CD4-positive, alpha-beta memory T cell (primary cell): ENCODE measurements at regions not wholly inside any gene's neighbourhood (a gene's known extent, or its start where the extent isn't known, plus 50 kb on each side); places are given as distances from the start of the nearest gene placed in this dataset.

Source experiments
- CTCF ChIA-PET: fragments of 350-600 bp; sonication (Branson Sonifier 250); formaldehyde crosslinking; loops from one replicate; lab custom pipeline; 2021; ENCODE audit warnings: inconsistent platforms; ENCODE audit not compliant: partially characterized antibody; lab: Charles Lee
- POLR2A ChIA-PET: fragments of 350-600 bp; sonication (Branson Sonifier 250); formaldehyde crosslinking; loops from one replicate; lab custom pipeline; 2021; ENCODE audit not compliant: partially characterized antibody; lab: Charles Lee
- DNase-seq, 5 donors: peaks; one replicate each; pipeline versions ENCODE4 v3.0.0 to v3.0.0-alpha.2; 2020 to 2022; ENCODE audit warnings: mixed read lengths in 1 of 5
- H3K27ac ChIP-seq: one replicate; pipeline ENCODE4 v1.7.0; 2013; ENCODE audit warnings: low read depth, low read length
- H3K27me3 ChIP-seq: 2 replicates; pipeline ENCODE4 v1.7.0; 2013; ENCODE audit warnings: mild to moderate bottlenecking, low read length, moderate library complexity; ENCODE audit not compliant: insufficient read depth
- H3K36me3 ChIP-seq: 2 replicates; pipeline ENCODE4 v1.7.0; 2013; ENCODE audit warnings: mild to moderate bottlenecking, low read length, moderate library complexity; ENCODE audit not compliant: insufficient read depth
- H3K4me1 ChIP-seq: 2 replicates; pipeline ENCODE4 v1.7.0; 2013; ENCODE audit warnings: mild to moderate bottlenecking, low read length, moderate library complexity; ENCODE audit not compliant: insufficient read depth
- H3K4me3 ChIP-seq, 2 donors: one replicate each; pipeline ENCODE4 v1.7.0; 2013; ENCODE audit warnings: low read length in 2 of 2, mild to moderate bottlenecking in 1 of 2
- H3K9me3 ChIP-seq, 2 donors: one replicate each; pipeline ENCODE4 v1.7.0; 2013; ENCODE audit warnings: low read length in 2 of 2, control low read depth in 1 of 2; ENCODE audit not compliant: control insufficient read depth in 1 of 2
- H3K27ac Mint-ChIP-seq, 7 donors: one replicate each; pipeline ENCODE4 v1.8.0; 2020 to 2021; ENCODE audit warnings: mixed read lengths in 7 of 7, mild to moderate bottlenecking in 6 of 7, inconsistent platforms in 3 of 7, moderate library complexity in 3 of 7
- H3K27me3 Mint-ChIP-seq, 2 donors: one replicate each; pipeline ENCODE4 v1.8.0; 2020 to 2021; ENCODE audit warnings: mixed read lengths in 2 of 2
- H3K36me3 Mint-ChIP-seq, 2 donors: one replicate each; pipeline ENCODE4 v1.8.0; 2020 to 2021; ENCODE audit warnings: mixed read lengths in 2 of 2, inconsistent platforms in 1 of 2, mild to moderate bottlenecking in 1 of 2
- H3K4me1 Mint-ChIP-seq, 4 donors: one replicate each; pipeline ENCODE4 v1.8.0; 2020 to 2021; ENCODE audit warnings: mixed read lengths in 4 of 4, mild to moderate bottlenecking in 1 of 4
- H3K4me3 Mint-ChIP-seq, 8 donors: one replicate each; pipeline ENCODE4 v1.8.0; 2020 to 2021; ENCODE audit warnings: mixed read lengths in 8 of 8, mild to moderate bottlenecking in 7 of 8, moderate library complexity in 6 of 8, inconsistent platforms in 3 of 8
- H3K9me3 Mint-ChIP-seq, 8 donors: one replicate each; pipeline ENCODE4 v1.8.0; 2020 to 2021; ENCODE audit warnings: mixed read lengths in 8 of 8, mild to moderate bottlenecking in 5 of 8, inconsistent platforms in 3 of 8, moderate library complexity in 1 of 8
- intact Hi-C: fragments of 100-400 bp; cut with micrococcal nuclease; formaldehyde crosslinking; loops from one replicate; pipeline ENCODE4 v1.15.1; 2023

GRCh38 chr15:69732133-69732532 lies 279.5 kb downstream of the RPLP1 start:
- Mint-ChIP-seq H3K36me3 (no peaks in the 10 kb centered on the region), H3K27ac (no peak overlapping the region), H3K9me3 (peaks cover 0 to 2% (median 0%) of the 10 kb centered on the region in 8 donors), H3K4me3 (no peak overlapping the region), H3K27me3 (peaks cover 0 to 1% of the 10 kb centered on the region in 2 donors), H3K4me1 (peaks cover 4 to 17% (median 12%) of the 10 kb centered on the region in 4 donors)
- H3K36me3 ChIP-seq: no peaks in the 10 kb centered on the region
- no peak for DNase-seq
- no peak overlapping the region for H3K4me3 ChIP-seq
- H3K27me3 ChIP-seq: no peaks in the 10 kb centered on the region
- ChIA-PET POLR2A (interaction anchor here (0.7 to 4.1 kb wide), 3 partner anchors 23 to 366 kb away, joined by 4 to 27 read pairs (median 5); partner anchors contain the start of gene TLE3), CTCF (interaction anchor here (1.3 to 3.9 kb wide), 6 partner anchors 9 to 733 kb away, joined by 3 to 13 read pairs (median 5); no protein-coding TSS in a partner anchor)
- H3K4me1 ChIP-seq: peaks cover 6% of the 10 kb centered on the region
- no peak overlapping the region for H3K27ac ChIP-seq
- no peaks in the 10 kb centered on the region for H3K9me3 ChIP-seq
- intact Hi-C loops: no loop called here

GRCh38 chr15:69734699-69735098 lies 282.1 kb downstream of the RPLP1 start:
- CTCF ChIA-PET: interaction anchor here (0.7 to 3.9 kb wide), 5 partner anchors 14 to 725 kb away, joined by 3 to 13 read pairs (median 3); no protein-coding TSS in a partner anchor

GRCh38 chr15:69735121-69735520 lies 282.5 kb downstream of the RPLP1 start:
- Mint-ChIP-seq H3K27ac (no peak overlapping the region), H3K4me1 (peaks cover 2 to 4% (median 3%) of the 10 kb centered on the region in 4 donors), H3K36me3 (no peaks in the 10 kb centered on the region), H3K27me3 (peaks cover 0 to 1% of the 10 kb centered on the region in 2 donors), H3K9me3 (peaks cover 0 to 3% (median 0%) of the 10 kb centered on the region in 8 donors), H3K4me3 (no peak overlapping the region)
- ChIA-PET CTCF (interaction anchor here (0.7 to 3.9 kb wide), 6 partner anchors 14 to 732 kb away, joined by 3 to 13 read pairs (median 4); no protein-coding TSS in a partner anchor), POLR2A (interaction anchor here (0.9 kb wide), 1 partner anchor 25 kb away, joined by 3 read pairs; no protein-coding TSS in a partner anchor)
- no peaks in the 10 kb centered on the region for H3K9me3 ChIP-seq
- no peaks in the 10 kb centered on the region for H3K4me1 ChIP-seq
- no peak for DNase-seq
- no peak overlapping the region for H3K27ac ChIP-seq
- H3K4me3 ChIP-seq: no peak overlapping the region
- intact Hi-C loops: no loop called here
- no peaks in the 10 kb centered on the region for H3K36me3 ChIP-seq
- no peaks in the 10 kb centered on the region for H3K27me3 ChIP-seq

More at GRCh38 chr15:69734699-69735098, 282.1 kb downstream of the RPLP1 start:
- no peak for DNase-seq
- intact Hi-C loops: no loop called here
- Mint-ChIP-seq H3K27ac (no peak overlapping the region), H3K27me3 (peaks cover 0 to 1% of the 10 kb centered on the region in 2 donors), H3K4me1 (peaks cover 2 to 6% (median 3%) of the 10 kb centered on the region in 4 donors), H3K4me3 (no peak overlapping the region), H3K9me3 (peaks cover 0 to 3% (median 0%) of the 10 kb centered on the region in 8 donors), H3K36me3 (no peaks in the 10 kb centered on the region)
- no peaks in the 10 kb centered on the region for H3K36me3 ChIP-seq
- H3K4me1 ChIP-seq: no peaks in the 10 kb centered on the region
- POLR2A ChIA-PET: interaction anchor here (0.8 to 1.7 kb wide), 3 partner anchors 15 to 26 kb away, joined by 3 to 4 read pairs (median 3); no protein-coding TSS in a partner anchor
- H3K27ac ChIP-seq: no peak overlapping the region
- no peaks in the 10 kb centered on the region for H3K9me3 ChIP-seq
- no peaks in the 10 kb centered on the region for H3K27me3 ChIP-seq
- H3K4me3 ChIP-seq: no peak overlapping the region

- H3K27ac ChIP-seq: no peak overlapping the region
- ChIA-PET POLR2A (no interaction called here), CTCF (interaction anchor here (1.5 to 3.9 kb wide), 2 partner anchors 13 to 731 kb away, joined by 5 to 13 read pairs; no protein-coding TSS in a partner anchor)
Observed at GRCh38 chr15:69736161-69736560, 283.5 kb downstream of the RPLP1 start.

GRCh38 chr15:69737916-69738315 lies 285.3 kb downstream of the RPLP1 start:
- H3K27ac Mint-ChIP-seq: no peak overlapping the region
- H3K9me3 ChIP-seq: no peaks in the 10 kb centered on the region
- no peaks in the 10 kb centered on the region for H3K36me3 Mint-ChIP-seq
- H3K4me3 Mint-ChIP-seq: no peak overlapping the region
- peaks cover 0 to 6% (median 1%) of the 10 kb centered on the region in 8 donors for H3K9me3 Mint-ChIP-seq
- peaks cover 0 to 1% of the 10 kb centered on the region in 2 donors for H3K27me3 Mint-ChIP-seq
- H3K27ac ChIP-seq: no peak overlapping the region
- no peaks in the 10 kb centered on the region for H3K27me3 ChIP-seq
- peaks cover 0 to 2% (median 0%) of the 10 kb centered on the region in 4 donors for H3K4me1 Mint-ChIP-seq
- CTCF ChIA-PET: interaction anchor here (1.1 to 1.6 kb wide), 2 partner anchors 12 to 49 kb away, joined by 3 to 4 read pairs; no protein-coding TSS in a partner anchor
- intact Hi-C loops: no loop called here
- POLR2A ChIA-PET: no interaction called here
- H3K4me3 ChIP-seq: no peak overlapping the region
- H3K4me1 ChIP-seq: no peaks in the 10 kb centered on the region
- H3K36me3 ChIP-seq: no peaks in the 10 kb centered on the region
- DNase-seq: no peak

More at GRCh38 chr15:69736161-69736560, 283.5 kb downstream of the RPLP1 start:
- no peaks in the 10 kb centered on the region for H3K36me3 ChIP-seq
- Mint-ChIP-seq H3K27me3 (peaks cover 0 to 1% of the 10 kb centered on the region in 2 donors), H3K4me1 (peaks cover 0 to 4% (median under 1%) of the 10 kb centered on the region in 4 donors), H3K4me3 (no peak overlapping the region), H3K9me3 (peaks cover 0 to 6% (median 1%) of the 10 kb centered on the region in 8 donors), H3K27ac (no peak overlapping the region), H3K36me3 (no peaks in the 10 kb centered on the region)
- no peak for DNase-seq
- no peaks in the 10 kb centered on the region for H3K9me3 ChIP-seq
- H3K4me1 ChIP-seq: no peaks in the 10 kb centered on the region
- intact Hi-C loops: no loop called here
- H3K4me3 ChIP-seq: no peak overlapping the region
- H3K27me3 ChIP-seq: no peaks in the 10 kb centered on the region

GRCh38 chr15:69740684-69741083 lies 288.1 kb downstream of the RPLP1 start:
- intact Hi-C loops: no loop called here
- H3K4me3 Mint-ChIP-seq: no peak overlapping the region
- Histone ChIP-seq H3K27me3 (no peaks in the 10 kb centered on the region), H3K36me3 (no peaks in the 10 kb centered on the region), H3K27ac (no peak overlapping the region), H3K4me1 (peaks cover 17% of the 10 kb centered on the region), H3K4me3 (no peak overlapping the region), H3K9me3 (no peaks in the 10 kb centered on the region)
- peaks cover 0 to 7% (median 1%) of the 10 kb centered on the region in 8 donors for H3K9me3 Mint-ChIP-seq
- no peak overlapping the region for H3K27ac Mint-ChIP-seq
- DNase-seq: no peak
- H3K36me3 Mint-ChIP-seq: no peaks in the 10 kb centered on the region
- H3K4me1 Mint-ChIP-seq: peaks cover 9 to 24% (median 17%) of the 10 kb centered on the region in 4 donors
- ChIA-PET CTCF (interaction anchor here (1.1 to 1.6 kb wide), 2 partner anchors 12 to 727 kb away, joined by 4 to 5 read pairs; no protein-coding TSS in a partner anchor), POLR2A (no interaction called here)
- H3K27me3 Mint-ChIP-seq: peaks cover 0 to under 1% of the 10 kb centered on the region in 2 donors

GRCh38 chr15:69742361-69742760 lies 289.7 kb downstream of the RPLP1 start:
- H3K4me1 ChIP-seq: peaks cover 17% of the 10 kb centered on the region
- no peak overlapping the region for H3K4me3 ChIP-seq
- Mint-ChIP-seq H3K4me3 (no peak overlapping the region), H3K4me1 (peaks cover 9 to 27% (median 17%) of the 10 kb centered on the region in 4 donors), H3K9me3 (peaks cover 0 to 6% (median 0%) of the 10 kb centered on the region in 8 donors), H3K27me3 (no peaks in the 10 kb centered on the region), H3K36me3 (no peaks in the 10 kb centered on the region), H3K27ac (no peak overlapping the region)
- POLR2A ChIA-PET: interaction anchor here (0.9 to 2.3 kb wide), 2 partner anchors 9 to 14 kb away, joined by 3 to 6 read pairs; no protein-coding TSS in a partner anchor
- H3K27me3 ChIP-seq: no peaks in the 10 kb centered on the region
- no peak overlapping the region for H3K27ac ChIP-seq
- intact Hi-C loops: no loop called here
- CTCF ChIA-PET: no interaction called here
- no peaks in the 10 kb centered on the region for H3K36me3 ChIP-seq
- H3K9me3 ChIP-seq: no peaks in the 10 kb centered on the region
- no peak for DNase-seq
